Chondrocyte (in vitro differentiated cells): ENCODE measurements at regions not wholly inside any gene's neighbourhood (a gene's known extent, or its start where the extent isn't known, plus 50 kb on each side); places are given as distances from the start of the nearest gene placed in this dataset.
"Not testable (repeated sequence)": the region's sequence is repeated elsewhere in the genome, so short reads cannot be mapped to it uniquely, and the experiment has no call there.

Experiments
- DNase-seq: peaks from one replicate; pipeline ENCODE4 v3.0.0; 2021; ENCODE audit warnings: mixed read lengths, low spot score
- H3K27ac Mint-ChIP-seq: one replicate; pipeline ENCODE4 v1.8.0; 2021; ENCODE audit warnings: mild to moderate bottlenecking, moderate library complexity, mixed read lengths; ENCODE audit not compliant: unreplicated experiment
- H3K27me3 Mint-ChIP-seq: 2 replicates; pipeline ENCODE4 v1.8.0; 2021; ENCODE audit warnings: low read depth, mixed read lengths
- H3K36me3 Mint-ChIP-seq: 2 replicates; pipeline ENCODE4 v1.8.0; 2021; ENCODE audit warnings: low read depth, mixed read lengths
- H3K4me1 Mint-ChIP-seq: 2 replicates; pipeline ENCODE4 v1.8.0; 2021; ENCODE audit warnings: low read depth, mild to moderate bottlenecking, mixed read lengths
- H3K4me3 Mint-ChIP-seq: one replicate; pipeline ENCODE4 v1.8.0; 2021; ENCODE audit warnings: mild to moderate bottlenecking, moderate library complexity, mixed read lengths; ENCODE audit not compliant: unreplicated experiment
- H3K9me3 Mint-ChIP-seq: 2 replicates; pipeline ENCODE4 v1.8.0; 2021; ENCODE audit warnings: low read depth, mixed read lengths
- CTCF ChIP-seq: fragments of 200-600 bp; sonication (generic); IDR thresholded peaks from 2 replicates; pipeline ENCODE4 v1.5.0; 2021; ENCODE audit warnings: antibody characterized with exemption, mild to moderate bottlenecking, moderate library complexity

- Mint-ChIP-seq H3K36me3 (no peaks in the 10 kb centered on the region), H3K27me3 (no peaks in the 10 kb centered on the region), H3K27ac (no peak overlapping the region), H3K4me1 (no peaks in the 10 kb centered on the region), H3K4me3 (no peak overlapping the region), H3K9me3 (no peaks in the 10 kb centered on the region)
- no peak for DNase-seq
- TF ChIP-seq CTCF: no peak
Observed at GRCh38 chr13:56752636-56753035, 388.1 kb upstream of the PRR20A start.

GRCh38 chr13:56755181-56755935 lies 385.4 kb upstream of the PRR20A start:
- no peaks in the 10 kb centered on the region for H3K9me3 Mint-ChIP-seq
- DNase-seq: no peak
- no peaks in the 10 kb centered on the region for H3K4me1 Mint-ChIP-seq
- no peaks in the 10 kb centered on the region for H3K27me3 Mint-ChIP-seq
- TF ChIP-seq CTCF: peak; percentile 56
- no peak overlapping the region for H3K4me3 Mint-ChIP-seq
- no peak overlapping the region for H3K27ac Mint-ChIP-seq
- no peaks in the 10 kb centered on the region for H3K36me3 Mint-ChIP-seq

- H3K27ac Mint-ChIP-seq, H3K27me3 Mint-ChIP-seq: not testable (repeated sequence)
Observed at GRCh38 chr13:56763333-56763732, 377.4 kb upstream of the PRR20A start.

GRCh38 chr13:56773148-56773547 lies 367.6 kb upstream of the PRR20A start:
- Mint-ChIP-seq H3K27ac (no peak overlapping the region), H3K9me3 (peaks cover 5% of the 10 kb centered on the region), H3K4me1 (no peaks in the 10 kb centered on the region), H3K27me3 (no peaks in the 10 kb centered on the region), H3K4me3 (no peak overlapping the region), H3K36me3 (no peaks in the 10 kb centered on the region)
- TF ChIP-seq CTCF: no peak
- no peak for DNase-seq

More at GRCh38 chr13:56763333-56763732, 377.4 kb upstream of the PRR20A start:
- peaks cover 44% of the 10 kb centered on the region for H3K9me3 Mint-ChIP-seq
- H3K4me1 Mint-ChIP-seq, H3K4me3 Mint-ChIP-seq, H3K36me3 Mint-ChIP-seq, DNase-seq: not testable (repeated sequence)

GRCh38 chr13:56789527-56789926 lies 351.2 kb upstream of the PRR20A start:
- Mint-ChIP-seq H3K9me3 (peaks cover 4% of the 10 kb centered on the region), H3K27ac (no peak overlapping the region), H3K4me1 (no peaks in the 10 kb centered on the region), H3K4me3 (no peak overlapping the region), H3K27me3 (no peaks in the 10 kb centered on the region), H3K36me3 (no peaks in the 10 kb centered on the region)
- TF ChIP-seq CTCF: no peak
- DNase-seq: no peak

GRCh38 chr13:56837161-56837560 lies 303.6 kb upstream of the PRR20A start:
- peaks cover 11% of the 10 kb centered on the region for H3K9me3 Mint-ChIP-seq
- no peaks in the 10 kb centered on the region for H3K4me1 Mint-ChIP-seq
- no peaks in the 10 kb centered on the region for H3K36me3 Mint-ChIP-seq
- no peak overlapping the region for H3K4me3 Mint-ChIP-seq
- no peaks in the 10 kb centered on the region for H3K27me3 Mint-ChIP-seq
- TF ChIP-seq CTCF: no peak
- no peak overlapping the region for H3K27ac Mint-ChIP-seq
- DNase-seq: no peak
